Prostate gland (tissue), 2 donors: ENCODE measurements at regions not wholly inside any gene's neighbourhood (a gene's known extent, or its start where the extent isn't known, plus 50 kb on each side); places are given as distances from the start of the nearest gene placed in this dataset.
"Not testable (repeated sequence)": the region's sequence is repeated elsewhere in the genome, so short reads cannot be mapped to it uniquely, and the experiment has no call there.

Experiments
- DNase-seq: peaks from one replicate; pipeline ENCODE4 v3.0.0-alpha.2; 2019; ENCODE audit warnings: low spot score
- H3K27ac ChIP-seq, 2 donors: fragments of 200-600 bp; sonication (generic); 2 replicates each; pipeline ENCODE4 v1.5.1; 2017 to 2019
- H3K27me3 ChIP-seq: fragments of 200-600 bp; sonication (generic); replicated peaks from 2 replicates; pipeline ENCODE4 v1.5.1; 2019; ENCODE audit not compliant: insufficient read depth
- H3K36me3 ChIP-seq, 2 donors: fragments of 200-600 bp; sonication (generic); 1 replicate in 1 of 2; 2 replicates in 1 of 2; pipeline versions ENCODE4 v1.5.1 to v1.8.1; 2017 to 2019
- H3K4me1 ChIP-seq: fragments of 200-600 bp; sonication (generic); replicated peaks from 2 replicates; pipeline ENCODE4 v1.5.1; 2019
- H3K4me3 ChIP-seq, 2 donors: fragments of 200-600 bp; sonication (generic); 2 replicates each; pipeline ENCODE4 v1.5.1; 2017 to 2019
- H3K9me3 ChIP-seq: fragments of 200-600 bp; sonication (generic); 2 replicates; pipeline ENCODE4 v1.5.1; 2017
- POLR2A ChIP-seq: fragments of 450-650 bp; IDR thresholded peaks from one replicate; pipeline ENCODE4 v1.6.1; 2016; ENCODE audit warnings: antibody characterized with exemption, mild to moderate bottlenecking
- POLR2AphosphoS5 ChIP-seq: sonication (generic); formaldehyde crosslinking; IDR thresholded peaks from one replicate; pipeline ENCODE4 v1.6.1; 2017; ENCODE audit warnings: antibody characterized with exemption
- WGBS: methylation state at CpG from one replicate; pipeline ENCODE4 v1.1.5; 2018; 5-methylcytosine and 5-hydroxymethylcytosine counted together
- intact Hi-C: fragments of 100-400 bp; cut with DNase I; formaldehyde crosslinking; loops from one replicate; pipeline ENCODE4 v1.14.2; 2022
- TF ChIP-seq, protein P1 (sequence below), 4 experiments: fragments of 200-600 bp in 2 of 4; fragments of 450-650 bp in 2 of 4; sonication (generic) in 2 of 4; IDR thresholded peaks; 1 replicate in 3 of 4; 2 replicates in 1 of 4; pipeline ENCODE4 v1.5.1; 2016 to 2019; ENCODE audit warnings: antibody characterized with exemption in 4 of 4, mild to moderate bottlenecking in 2 of 4, moderate library complexity in 2 of 4

DNA sequence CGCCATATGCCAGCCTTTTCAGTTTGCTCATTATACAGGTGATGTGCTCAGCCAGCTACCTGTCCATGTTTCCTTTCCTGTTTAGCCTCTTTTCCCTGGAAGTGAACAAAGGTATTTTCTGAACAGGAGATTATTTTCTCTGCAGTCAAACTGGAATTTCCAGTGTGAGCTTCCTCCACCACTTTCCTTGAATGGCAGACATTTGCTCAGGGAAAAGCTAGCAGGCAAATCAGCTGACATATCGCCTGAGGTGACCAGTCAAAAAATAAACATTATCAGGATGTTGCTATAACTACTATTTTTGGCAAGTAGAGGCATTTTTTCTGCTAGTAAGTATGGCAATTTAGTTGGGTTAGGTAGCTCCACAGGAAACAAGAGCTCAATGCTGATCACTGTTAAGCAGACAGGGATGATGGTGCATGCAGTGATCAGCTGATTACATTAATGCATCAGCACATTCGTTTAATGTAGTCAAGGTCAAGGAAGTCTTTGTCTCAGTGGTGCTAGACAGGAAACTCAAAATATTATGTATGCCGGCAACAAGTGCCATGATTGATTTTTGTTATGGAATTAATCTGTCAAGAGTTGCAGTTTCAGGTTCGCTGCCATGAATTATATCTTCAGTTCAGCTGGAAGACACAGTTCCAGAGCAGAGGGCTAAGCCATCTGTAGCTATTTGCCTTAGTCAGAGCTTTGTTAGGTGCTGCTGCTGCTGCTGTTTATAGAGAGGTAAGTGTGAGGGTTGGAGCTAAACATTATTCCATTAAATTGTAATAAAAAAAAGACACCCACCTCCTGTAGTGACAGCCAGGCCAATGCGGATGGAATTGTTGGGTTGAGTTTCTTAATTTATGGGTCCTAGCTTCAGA lies 179.7 kb upstream of the ST6GALNAC5 start:
- intact Hi-C loops = no loop called here
- H3K27me3 ChIP-seq = no peaks in the 10 kb centered on the region
- WGBS = 33% methylated on average over 6 of the region's 6 CpGs
- no peak overlapping the region for H3K4me3 ChIP-seq
- H3K36me3 ChIP-seq = no peaks in the 10 kb centered on the region
- no peak for DNase-seq
- H3K4me1 ChIP-seq = no peaks in the 10 kb centered on the region
- H3K9me3 ChIP-seq = no peaks in the 10 kb centered on the region
- no peak overlapping the region for H3K27ac ChIP-seq
- TF ChIP-seq POLR2A (no peak), POLR2AphosphoS5 (peak; percentile 35)

DNA sequence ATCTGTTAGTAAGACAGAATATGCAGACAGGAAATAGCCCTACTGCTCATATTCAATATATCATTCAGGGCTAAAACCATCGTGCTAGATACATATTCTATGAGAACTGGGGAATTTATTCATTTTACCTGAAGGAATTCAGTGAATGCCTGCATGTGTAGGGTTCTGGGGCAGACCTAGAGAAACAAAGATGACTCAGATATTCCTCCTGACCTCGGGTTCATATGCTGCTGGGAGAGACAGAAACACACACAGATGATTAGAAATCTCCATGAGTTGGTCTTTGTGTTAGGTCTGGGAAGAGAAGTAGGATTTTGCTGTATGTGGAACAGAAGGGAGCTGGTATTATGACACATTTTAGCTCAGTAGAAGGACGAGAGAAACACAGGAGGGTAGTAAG lies 176.5 kb upstream of the ST6GALNAC5 start:
- Histone ChIP-seq H3K27ac (no peak overlapping the region), H3K4me3 (no peak overlapping the region), H3K27me3 (no peaks in the 10 kb centered on the region), H3K4me1 (no peaks in the 10 kb centered on the region), H3K36me3 (no peaks in the 10 kb centered on the region), H3K9me3 (no peaks in the 10 kb centered on the region)
- DNase-seq = no peak
- intact Hi-C loops = no loop called here
- WGBS = 68% methylated on average over 3 of the region's 3 CpGs
- TF ChIP-seq, protein P1, sequence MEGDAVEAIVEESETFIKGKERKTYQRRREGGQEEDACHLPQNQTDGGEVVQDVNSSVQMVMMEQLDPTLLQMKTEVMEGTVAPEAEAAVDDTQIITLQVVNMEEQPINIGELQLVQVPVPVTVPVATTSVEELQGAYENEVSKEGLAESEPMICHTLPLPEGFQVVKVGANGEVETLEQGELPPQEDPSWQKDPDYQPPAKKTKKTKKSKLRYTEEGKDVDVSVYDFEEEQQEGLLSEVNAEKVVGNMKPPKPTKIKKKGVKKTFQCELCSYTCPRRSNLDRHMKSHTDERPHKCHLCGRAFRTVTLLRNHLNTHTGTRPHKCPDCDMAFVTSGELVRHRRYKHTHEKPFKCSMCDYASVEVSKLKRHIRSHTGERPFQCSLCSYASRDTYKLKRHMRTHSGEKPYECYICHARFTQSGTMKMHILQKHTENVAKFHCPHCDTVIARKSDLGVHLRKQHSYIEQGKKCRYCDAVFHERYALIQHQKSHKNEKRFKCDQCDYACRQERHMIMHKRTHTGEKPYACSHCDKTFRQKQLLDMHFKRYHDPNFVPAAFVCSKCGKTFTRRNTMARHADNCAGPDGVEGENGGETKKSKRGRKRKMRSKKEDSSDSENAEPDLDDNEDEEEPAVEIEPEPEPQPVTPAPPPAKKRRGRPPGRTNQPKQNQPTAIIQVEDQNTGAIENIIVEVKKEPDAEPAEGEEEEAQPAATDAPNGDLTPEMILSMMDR (IDR thresholded peaks at IDR 0.05) = no peak
- no peak for TF ChIP-seq POLR2AphosphoS5
- TF ChIP-seq POLR2A = no peak

DNA sequence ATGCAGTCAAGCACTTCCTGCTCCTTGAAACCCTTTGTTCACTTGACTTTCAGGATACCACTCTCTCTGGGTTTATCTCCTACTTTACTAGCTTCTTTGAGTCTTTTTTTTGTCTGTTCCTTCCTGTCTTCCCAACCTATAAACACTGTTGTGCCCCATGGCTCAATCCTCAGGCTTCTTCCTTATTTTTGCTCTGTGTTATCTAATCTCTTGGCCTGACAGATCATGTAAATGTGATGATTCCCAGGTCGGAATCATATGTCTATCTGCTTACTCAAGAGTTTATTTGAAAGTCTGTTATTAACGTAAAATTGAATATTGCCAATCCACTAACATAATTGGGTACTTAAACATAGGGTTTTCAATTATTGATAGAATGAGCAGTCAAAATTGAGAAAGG lies 171.7 kb upstream of the ST6GALNAC5 start:
- WGBS = 37% methylated on average over 2 of the region's 2 CpGs
- intact Hi-C loops = no loop called here
- H3K4me3 ChIP-seq = no peak overlapping the region
- no peak for DNase-seq
- no peaks in the 10 kb centered on the region for H3K4me1 ChIP-seq
- H3K27ac ChIP-seq = no peak overlapping the region
- TF ChIP-seq, protein P1 (IDR thresholded peaks at IDR 0.05) = no peak
- TF ChIP-seq POLR2AphosphoS5 (no peak), POLR2A (no peak)
- H3K9me3 ChIP-seq = no peaks in the 10 kb centered on the region
- H3K36me3 ChIP-seq = no peaks in the 10 kb centered on the region
- no peaks in the 10 kb centered on the region for H3K27me3 ChIP-seq

DNA sequence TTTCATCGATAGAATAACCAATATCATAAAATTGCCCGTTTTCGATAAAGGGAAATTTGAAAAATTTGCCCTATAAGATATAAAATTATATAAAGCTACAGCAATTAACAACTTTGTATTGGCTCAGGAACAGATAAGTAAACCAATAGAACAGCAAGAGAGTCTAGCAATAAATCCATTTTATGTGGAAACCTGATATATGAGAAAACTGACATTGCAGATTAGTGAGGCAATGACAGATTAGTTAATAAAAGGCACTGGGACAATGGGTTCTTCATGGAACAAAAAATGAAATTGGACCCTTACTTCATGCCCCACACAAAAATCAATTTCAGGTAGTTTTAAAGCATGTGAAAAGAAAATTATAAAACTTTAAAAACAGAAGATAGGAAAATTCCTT lies 169.9 kb upstream of the ST6GALNAC5 start:
- intact Hi-C loops = no loop called here
- H3K27me3 ChIP-seq = no peaks in the 10 kb centered on the region
- no peaks in the 10 kb centered on the region for H3K36me3 ChIP-seq
- no peaks in the 10 kb centered on the region for H3K4me1 ChIP-seq
- 63% methylated on average over 3 of the region's 3 CpGs for WGBS
- H3K9me3 ChIP-seq = no peaks in the 10 kb centered on the region
- no peak overlapping the region for H3K4me3 ChIP-seq
- DNase-seq = no peak
- TF ChIP-seq POLR2A = no peak
- TF ChIP-seq, protein P1 (IDR thresholded peaks at IDR 0.05) = no peak
- TF ChIP-seq POLR2AphosphoS5 = peak; percentile 46
- H3K27ac ChIP-seq = no peak overlapping the region

DNA sequence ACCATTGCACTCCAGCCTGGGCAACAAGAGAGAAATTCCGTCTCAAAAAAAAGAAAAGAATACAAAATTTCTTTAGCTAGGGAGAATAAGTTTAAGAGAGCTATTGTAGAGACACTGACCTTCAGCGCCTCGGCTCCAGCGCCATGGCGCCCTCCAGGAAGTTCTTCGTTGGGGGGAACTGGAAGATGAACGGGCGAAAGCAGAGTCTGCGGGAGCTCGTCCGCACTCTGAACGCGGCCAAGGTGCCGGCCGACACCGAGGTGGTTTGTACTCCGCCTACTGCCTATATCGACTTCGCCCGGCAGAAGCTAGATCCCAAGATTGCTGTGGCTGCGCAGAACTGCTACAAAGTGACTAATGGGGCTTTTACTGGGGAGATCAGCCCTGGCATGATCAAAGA lies 167.6 kb upstream of the ST6GALNAC5 start:
- H3K4me1 ChIP-seq, H3K36me3 ChIP-seq, DNase-seq, H3K4me3 ChIP-seq, intact Hi-C loops, H3K27me3 ChIP-seq, H3K9me3 ChIP-seq, H3K27ac ChIP-seq: not testable (repeated sequence)
- WGBS = 94% methylated on average over 21 of the region's 21 CpGs

DNA sequence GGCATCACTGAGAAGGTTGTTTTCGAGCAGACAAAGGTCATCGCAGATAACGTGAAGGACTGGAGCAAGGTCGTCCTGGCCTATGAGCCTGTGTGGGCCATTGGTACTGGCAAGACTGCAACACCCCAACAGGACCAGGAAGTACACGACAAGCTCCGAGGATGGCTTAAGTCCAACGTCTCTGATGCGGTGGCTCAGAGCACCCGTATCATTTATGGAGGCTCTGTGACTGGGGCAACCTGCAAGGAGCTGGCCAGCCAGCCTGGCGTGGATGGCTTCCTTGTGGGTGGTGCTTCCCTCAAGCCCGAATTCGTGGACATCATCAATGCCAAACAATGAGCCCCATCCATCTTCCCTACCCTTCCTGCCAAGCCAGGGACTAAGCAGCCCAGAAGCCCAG lies 167.1 kb upstream of the ST6GALNAC5 start:
- H3K4me1 ChIP-seq, DNase-seq, intact Hi-C loops, H3K27me3 ChIP-seq, H3K36me3 ChIP-seq, H3K27ac ChIP-seq, H3K4me3 ChIP-seq, H3K9me3 ChIP-seq: not testable (repeated sequence)
- 92% methylated on average over 12 of the region's 12 CpGs for WGBS
